ENCODE measurements at regions not wholly inside any gene's neighbourhood (a gene's known extent, or its start where the extent isn't known, plus 50 kb on each side); places are given as distances from the start of the nearest gene placed in this dataset.

DNA sequence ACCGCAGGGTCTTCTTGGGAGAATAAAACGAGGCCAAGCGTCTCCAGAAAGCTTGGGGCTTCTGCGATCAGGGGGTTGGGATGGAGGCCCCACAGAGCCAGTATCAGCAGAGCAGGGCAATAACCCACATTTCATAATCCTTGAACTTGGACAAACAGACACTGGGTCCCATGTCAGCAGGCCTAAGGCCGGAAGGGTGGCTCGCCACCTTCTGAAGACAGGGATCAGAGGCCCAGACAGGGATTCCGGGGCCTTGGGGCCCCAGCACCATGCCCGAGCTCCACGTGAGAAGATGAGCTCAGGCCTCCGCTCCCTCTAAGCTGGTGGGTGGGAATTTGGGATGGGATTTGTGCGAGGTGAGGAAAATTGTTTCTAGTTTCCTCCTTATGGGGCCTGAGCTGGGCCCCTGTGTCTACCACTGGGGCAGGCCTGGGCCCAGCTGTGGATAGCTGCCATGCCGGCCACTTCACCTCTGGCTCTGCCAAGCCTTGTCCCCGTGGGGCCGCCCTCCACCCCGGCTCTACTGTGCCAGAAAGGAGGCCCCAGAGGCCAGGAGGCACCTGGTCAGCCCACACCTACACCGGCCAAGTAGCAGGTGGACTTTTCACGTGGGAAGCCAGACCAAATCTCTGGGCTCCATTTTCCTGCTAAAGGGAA, 67.2 kb upstream of the DLK1 start:
- DNase-seq (ENCODE audit: low spot score in 2 of 2): no peak
- Histone ChIP-seq H3K9me3 (no peaks in the 10 kb centered on the region), H3K36me3 (no peaks in the 10 kb centered on the region), H3K4me1 (no peaks in the 10 kb centered on the region), H3K27ac (no peak overlapping the region), H3K4me3 (no peak overlapping the region), H3K27me3 (peaks cover 0 to 16% of the 10 kb centered on the region in 2 donors)
- intact Hi-C loops (cut with DNase I; ENCODE audit: low total_unique reads): no loop called here
- TF ChIP-seq POLR2A (IDR thresholded peaks at IDR 0.05) (no peak), POLR2AphosphoS5 (IDR thresholded peaks at IDR 0.05) (no peak)
- TF ChIP-seq, protein P1, sequence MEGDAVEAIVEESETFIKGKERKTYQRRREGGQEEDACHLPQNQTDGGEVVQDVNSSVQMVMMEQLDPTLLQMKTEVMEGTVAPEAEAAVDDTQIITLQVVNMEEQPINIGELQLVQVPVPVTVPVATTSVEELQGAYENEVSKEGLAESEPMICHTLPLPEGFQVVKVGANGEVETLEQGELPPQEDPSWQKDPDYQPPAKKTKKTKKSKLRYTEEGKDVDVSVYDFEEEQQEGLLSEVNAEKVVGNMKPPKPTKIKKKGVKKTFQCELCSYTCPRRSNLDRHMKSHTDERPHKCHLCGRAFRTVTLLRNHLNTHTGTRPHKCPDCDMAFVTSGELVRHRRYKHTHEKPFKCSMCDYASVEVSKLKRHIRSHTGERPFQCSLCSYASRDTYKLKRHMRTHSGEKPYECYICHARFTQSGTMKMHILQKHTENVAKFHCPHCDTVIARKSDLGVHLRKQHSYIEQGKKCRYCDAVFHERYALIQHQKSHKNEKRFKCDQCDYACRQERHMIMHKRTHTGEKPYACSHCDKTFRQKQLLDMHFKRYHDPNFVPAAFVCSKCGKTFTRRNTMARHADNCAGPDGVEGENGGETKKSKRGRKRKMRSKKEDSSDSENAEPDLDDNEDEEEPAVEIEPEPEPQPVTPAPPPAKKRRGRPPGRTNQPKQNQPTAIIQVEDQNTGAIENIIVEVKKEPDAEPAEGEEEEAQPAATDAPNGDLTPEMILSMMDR (IDR thresholded peaks at IDR 0.05): no peak

DNA sequence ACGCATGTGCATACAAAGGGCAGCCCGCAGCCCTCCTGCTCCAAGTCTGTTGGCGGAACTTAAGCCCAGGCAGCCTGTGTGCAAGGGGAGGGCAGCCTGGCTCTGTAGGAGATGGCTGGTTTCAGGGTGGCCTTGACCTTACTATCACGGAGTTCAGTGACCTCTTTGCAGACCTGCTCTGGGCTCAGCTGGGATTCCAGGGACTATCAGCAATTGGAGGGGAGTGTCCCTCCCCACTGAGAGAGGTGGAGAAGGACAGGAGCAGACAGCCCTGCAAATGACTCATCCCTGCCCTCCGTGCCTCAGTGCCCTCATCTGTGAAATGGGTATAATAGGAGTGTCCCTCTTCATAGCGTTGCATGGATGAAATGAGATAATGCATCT, 66.2 kb upstream of the DLK1 start:
- H3K27ac ChIP-seq: no peak overlapping the region
- no peak overlapping the region for H3K4me3 ChIP-seq
- no peak for DNase-seq (ENCODE audit: low spot score in 2 of 2)
- intact Hi-C loops (cut with DNase I; ENCODE audit: low total_unique reads): no loop called here
- TF ChIP-seq POLR2AphosphoS5 (IDR thresholded peaks at IDR 0.05) (no peak), POLR2A (IDR thresholded peaks at IDR 0.05) (no peak)
- TF ChIP-seq, protein P1 (IDR thresholded peaks at IDR 0.05): no peak
- no peaks in the 10 kb centered on the region for H3K4me1 ChIP-seq
- H3K9me3 ChIP-seq: no peaks in the 10 kb centered on the region
- no peaks in the 10 kb centered on the region for H3K36me3 ChIP-seq
- peaks cover 0 to 6% of the 10 kb centered on the region in 2 donors for H3K27me3 ChIP-seq

DNA sequence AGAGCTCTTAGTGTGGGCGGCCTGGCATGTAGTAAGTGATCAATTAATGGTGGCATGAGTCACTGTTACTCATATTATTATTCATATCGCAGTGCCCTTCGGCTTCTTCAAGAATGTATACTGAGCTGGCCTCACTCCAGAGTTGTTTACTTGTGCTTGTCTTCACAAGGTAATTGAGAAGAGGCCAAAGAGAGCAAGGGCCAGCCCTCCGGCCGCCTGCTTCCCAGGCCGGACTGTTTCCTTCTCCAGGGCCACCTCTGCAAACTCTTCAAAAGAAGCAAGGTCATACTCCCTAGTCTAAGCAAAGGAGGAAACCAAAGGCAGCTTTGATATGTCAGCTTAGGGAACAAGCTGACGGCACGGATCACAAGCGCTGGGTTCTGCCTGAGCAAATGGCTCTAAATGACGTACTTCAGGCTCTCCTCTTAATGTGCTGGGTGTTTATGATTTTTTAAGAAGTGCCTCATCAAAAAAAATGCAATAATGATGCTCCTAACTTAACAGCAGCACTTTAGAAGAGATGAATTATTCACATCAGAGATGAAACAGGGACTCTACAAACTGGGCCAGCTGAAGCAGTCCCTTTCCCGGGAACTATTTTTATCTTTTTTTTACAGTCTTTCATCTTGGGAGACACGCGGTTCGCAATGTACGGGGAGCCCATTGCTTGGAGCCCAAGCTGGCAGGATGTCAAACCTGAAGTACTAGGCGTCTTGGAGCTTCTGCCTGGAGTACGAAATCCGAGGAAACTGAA, 65.6 kb upstream of the DLK1 start:
- TF ChIP-seq, protein P1 (IDR thresholded peaks at IDR 0.05): no peak
- TF ChIP-seq POLR2A (IDR thresholded peaks at IDR 0.05) (no peak), POLR2AphosphoS5 (IDR thresholded peaks at IDR 0.05) (no peak)
- intact Hi-C loops (cut with DNase I; ENCODE audit: low total_unique reads): no loop called here
- no peak overlapping the region for H3K27ac ChIP-seq

DNA sequence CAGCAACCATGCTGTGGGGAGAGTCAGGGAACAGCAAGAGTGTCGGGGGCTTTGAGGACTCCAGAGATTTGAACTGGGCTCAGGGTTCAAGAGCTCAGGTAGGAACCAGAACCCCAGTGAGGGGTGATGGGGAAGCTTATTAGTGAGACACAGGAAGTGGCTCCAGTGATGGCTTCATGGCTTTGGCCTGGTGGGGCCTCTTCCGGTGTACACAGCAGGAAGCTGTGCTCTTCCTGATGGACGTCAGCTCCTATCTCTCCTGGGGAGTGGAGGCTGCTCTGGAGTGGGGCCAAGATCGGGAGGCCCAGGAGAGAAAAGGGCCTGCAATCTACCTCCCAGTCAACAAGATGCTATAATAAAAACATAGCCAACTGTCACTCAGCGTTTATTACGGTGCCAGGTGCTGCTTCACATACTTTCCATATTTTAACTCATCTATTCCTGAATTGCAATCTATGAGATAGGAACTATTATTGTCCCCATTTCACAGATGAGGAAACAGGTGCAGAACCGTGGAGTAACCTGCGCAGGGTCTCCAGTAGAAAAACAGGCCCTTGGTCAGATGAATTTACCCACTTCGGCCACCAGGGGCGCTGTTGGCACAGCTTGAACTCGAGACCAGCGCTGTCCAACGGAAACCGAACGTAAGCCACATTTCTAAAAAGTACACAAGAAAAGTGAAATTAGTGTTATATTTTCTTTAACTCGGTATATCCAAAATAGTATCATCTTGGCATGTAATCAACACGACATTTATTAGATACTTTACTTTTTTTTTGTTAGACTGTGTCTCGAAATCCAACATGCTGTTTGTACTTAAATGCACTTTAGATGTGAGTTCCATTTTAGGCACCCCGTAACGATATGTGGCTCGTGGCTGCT, 63.6 kb upstream of the DLK1 start:
- Histone ChIP-seq H3K36me3 (no peaks in the 10 kb centered on the region), H3K27me3 (peaks cover 0 to 7% of the 10 kb centered on the region in 2 donors), H3K4me1 (no peaks in the 10 kb centered on the region), H3K9me3 (no peaks in the 10 kb centered on the region), H3K4me3 (no peak overlapping the region), H3K27ac (no peak overlapping the region)
- TF ChIP-seq POLR2A (IDR thresholded peaks at IDR 0.05): no peak
- TF ChIP-seq, protein P1 (IDR thresholded peaks at IDR 0.05): peak; percentile 80 to 85 (median 84)
- TF ChIP-seq POLR2AphosphoS5 (IDR thresholded peaks at IDR 0.05): no peak
- DNase-seq (ENCODE audit: low spot score in 2 of 2): peak; percentile 46 to 65
- intact Hi-C loops (cut with DNase I; ENCODE audit: low total_unique reads): no loop called here

More for the DNA sequence above, 65.6 kb upstream of the DLK1 start:
- Histone ChIP-seq H3K9me3 (no peaks in the 10 kb centered on the region), H3K27me3 (peaks cover 0 to under 1% of the 10 kb centered on the region in 2 donors), H3K4me1 (no peaks in the 10 kb centered on the region), H3K4me3 (no peak overlapping the region), H3K36me3 (no peaks in the 10 kb centered on the region)
- no peak for DNase-seq (ENCODE audit: low spot score in 2 of 2)

Data from breast epithelium (tissue), 4 donors.